ENCODE measurements at regions not wholly inside any gene's neighbourhood (a gene's known extent, or its start where the extent isn't known, plus 50 kb on each side); places are given as distances from the start of the nearest gene placed in this dataset.

GRCh38 chr7:4631380-4632179 lies 50.5 kb upstream of the FOXK1 start:
- TF ChIP-seq EZH2phosphoT487 (IDR thresholded peaks at IDR 0.05; ENCODE audit: borderline replicate concordance) (no peak), CTCF (conservative IDR thresholded peaks at IDR 0.05; ENCODE audit: low read length) (0 out of 2 replicates have a peak, but pooled peaks have one; percentile 9)

Measured in Loucy (cell line).